GM18867 (cell line): ENCODE measurements at regions not wholly inside any gene's neighbourhood (a gene's known extent, or its start where the extent isn't known, plus 50 kb on each side); places are given as distances from the start of the nearest gene placed in this dataset.

Experiments
- ATAC-seq: cut with Tn5 transposase; IDR thresholded peaks from one replicate; pipeline ENCODE4 v1.9.1; 2021; ENCODE audit warnings: mild to moderate bottlenecking, moderate library complexity; ENCODE audit not compliant: unreplicated experiment

DNA sequence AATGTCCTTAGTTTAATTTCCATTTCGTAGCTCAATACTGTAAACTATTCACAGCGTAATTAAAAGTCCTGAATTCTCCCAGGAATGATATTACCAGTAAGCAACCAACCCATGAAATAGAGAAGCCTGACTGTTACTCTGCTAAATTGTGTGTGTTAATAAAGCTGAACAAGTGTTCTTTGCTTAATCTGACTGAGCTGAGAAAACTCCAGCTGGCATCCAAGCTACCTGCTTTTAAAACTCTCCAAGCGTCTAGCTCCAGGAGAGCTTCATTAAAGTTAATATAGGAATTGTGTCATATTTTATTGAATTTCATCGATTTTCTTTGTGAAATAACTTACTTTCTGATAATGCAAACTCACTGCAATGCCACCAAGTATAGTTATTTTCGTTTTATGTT is 524.4 kb downstream of the SLC16A7 start:
- no peak for ATAC-seq

DNA sequence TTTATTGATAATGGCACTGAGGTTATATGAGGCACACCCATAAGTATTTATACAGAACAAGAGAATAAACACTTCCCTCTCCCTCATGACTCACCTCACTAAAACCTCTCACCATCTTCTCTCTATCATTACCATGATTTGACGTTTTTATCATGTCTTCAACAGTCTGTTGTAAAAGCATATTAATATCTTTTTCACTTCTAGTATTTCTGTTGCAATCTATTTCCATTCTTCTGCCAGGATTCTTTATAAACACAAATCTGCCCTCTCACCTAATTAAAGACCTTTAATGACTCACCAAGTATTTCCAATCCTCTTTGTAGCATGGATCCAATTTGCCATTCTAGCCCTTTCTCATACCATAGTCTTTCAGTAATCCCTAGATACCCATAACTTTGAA is 527.7 kb downstream of the SLC16A7 start:
- no peak for ATAC-seq

GRCh38 chr12:60137513-60137912 is 541.7 kb downstream of the SLC16A7 start:
- ATAC-seq: no peak

DNA sequence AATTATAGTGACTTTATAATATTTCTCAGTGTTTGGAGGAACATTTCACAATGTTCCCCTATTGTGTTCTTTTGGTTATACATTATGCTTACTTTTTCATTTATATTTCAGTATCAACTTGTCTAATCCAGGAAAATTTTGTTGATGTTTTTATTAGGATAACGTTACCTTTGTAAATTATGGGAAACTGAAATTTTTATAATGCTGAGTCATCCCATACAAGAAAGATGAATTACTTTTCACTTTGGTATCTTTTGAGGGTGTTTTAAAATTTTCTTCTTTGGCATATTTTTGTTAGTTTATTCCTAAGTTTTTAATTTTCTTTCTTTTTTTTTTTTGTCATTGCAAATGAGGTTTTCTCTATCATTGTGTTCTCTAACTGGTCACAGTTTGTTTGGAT is 542.7 kb downstream of the SLC16A7 start:
- ATAC-seq: no peak

DNA sequence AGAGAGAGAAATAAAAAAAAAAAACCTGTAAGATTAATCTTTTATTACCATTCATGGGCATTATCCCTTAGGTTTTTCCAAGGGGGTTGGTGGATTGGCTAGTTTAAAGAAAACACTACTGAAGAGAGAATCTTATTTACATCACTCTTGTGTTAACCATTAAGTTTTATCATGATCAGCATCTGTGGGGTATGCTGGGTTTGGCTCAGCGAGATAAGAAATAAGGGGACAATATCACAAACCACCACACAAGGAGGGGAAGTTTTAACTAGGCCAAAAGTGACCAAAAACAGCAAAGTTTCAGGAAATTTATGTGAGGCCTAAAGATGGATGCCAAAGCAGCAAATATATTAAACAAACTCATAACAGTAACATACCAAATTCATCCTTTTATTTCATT is 548.6 kb downstream of the SLC16A7 start:
- no peak for ATAC-seq

DNA sequence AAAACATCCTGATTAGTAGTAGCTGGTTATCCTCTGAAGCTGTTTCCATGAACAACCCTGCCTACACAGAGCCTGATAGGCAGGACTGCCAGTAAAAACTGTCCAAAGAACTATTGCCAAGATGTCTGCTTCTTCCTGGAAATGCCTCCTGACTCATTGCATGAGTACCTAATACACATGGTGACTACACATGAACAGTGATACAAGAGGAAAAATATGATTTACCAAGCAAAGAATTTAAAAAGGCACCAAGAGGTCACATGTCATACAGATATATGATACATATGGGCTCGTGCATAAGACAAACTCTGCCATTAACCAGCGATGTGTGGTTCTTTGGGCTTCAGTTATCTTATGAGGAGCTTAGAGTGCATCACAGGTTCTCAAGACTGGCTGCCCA is 552.3 kb downstream of the SLC16A7 start:
- ATAC-seq: no peak

DNA sequence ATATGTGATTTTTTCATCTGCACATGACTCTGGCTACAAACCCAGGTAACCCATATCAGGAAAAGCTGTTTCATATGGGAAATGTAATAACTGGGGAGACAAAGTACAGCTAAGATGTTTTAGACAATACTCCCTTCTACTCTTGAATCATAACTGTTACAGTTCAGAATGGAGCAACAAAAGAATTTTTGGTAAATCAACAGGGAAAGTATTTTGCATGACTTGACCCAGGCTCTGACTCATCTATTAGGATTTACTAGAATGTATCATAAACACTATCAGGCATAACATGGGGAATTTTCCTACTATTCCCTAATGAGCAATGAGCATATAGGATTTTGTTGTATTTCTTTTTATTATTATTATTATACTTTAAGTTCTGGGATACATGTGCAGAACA is 553.0 kb downstream of the SLC16A7 start:
- no peak for ATAC-seq

DNA sequence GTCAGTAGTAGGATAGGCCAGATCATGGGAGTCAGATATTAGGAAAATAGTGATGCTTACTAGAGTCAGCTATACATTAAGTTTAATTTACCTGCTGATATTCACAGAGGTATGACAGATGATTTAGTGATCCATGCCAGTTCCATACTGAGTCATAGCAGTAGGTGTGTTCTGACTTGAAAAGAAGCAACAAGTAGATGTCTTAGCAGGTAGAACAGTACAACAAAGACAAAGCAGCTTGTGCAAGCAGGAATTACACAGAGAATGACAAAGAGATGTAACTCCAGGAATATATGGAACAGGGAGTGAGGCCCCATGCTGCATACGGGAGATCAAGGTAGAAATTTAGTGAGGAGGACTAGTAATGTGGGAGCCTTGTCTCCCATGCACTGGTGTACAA is 556.9 kb downstream of the SLC16A7 start:
- no peak for ATAC-seq

DNA sequence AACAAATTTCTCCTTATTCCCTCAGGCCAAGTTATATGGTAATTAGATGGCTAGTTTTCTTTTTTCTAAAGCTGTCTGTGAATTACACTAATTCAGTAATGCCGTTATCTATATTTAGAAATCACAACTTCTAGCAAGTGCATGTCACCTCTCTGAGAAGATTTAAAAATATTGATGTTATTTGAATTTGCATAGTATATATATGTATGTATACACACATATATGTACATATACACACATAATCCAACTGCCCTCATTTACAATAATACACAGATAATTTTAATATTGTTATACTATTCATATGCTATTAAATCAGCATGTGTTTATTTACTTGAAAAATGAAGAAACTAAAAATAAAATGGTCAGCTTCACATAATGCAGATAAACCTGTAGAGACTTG is 563.9 kb downstream of the SLC16A7 start:
- ATAC-seq: no peak

GRCh38 chr12:60162988-60163720 is 567.3 kb downstream of the SLC16A7 start:
- ATAC-seq: no peak

DNA sequence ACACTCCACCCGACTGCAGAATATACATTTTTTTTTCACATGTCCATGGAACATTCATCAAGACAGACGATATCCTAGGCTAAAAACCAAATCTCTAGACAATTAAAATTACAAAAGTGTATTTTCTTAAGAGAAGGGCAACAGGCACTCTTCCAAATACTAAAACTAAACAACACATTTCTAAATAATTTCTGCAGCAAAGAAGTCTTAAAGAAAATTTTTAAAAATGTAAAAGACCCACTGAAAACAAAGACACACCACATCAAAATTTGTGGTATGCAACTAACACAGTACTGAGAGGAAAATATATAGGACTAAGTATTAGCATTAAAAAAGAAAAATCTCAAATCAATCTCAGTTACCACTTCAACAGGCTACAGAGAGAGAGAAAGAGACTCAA is 570.0 kb downstream of the SLC16A7 start:
- ATAC-seq: no peak

DNA sequence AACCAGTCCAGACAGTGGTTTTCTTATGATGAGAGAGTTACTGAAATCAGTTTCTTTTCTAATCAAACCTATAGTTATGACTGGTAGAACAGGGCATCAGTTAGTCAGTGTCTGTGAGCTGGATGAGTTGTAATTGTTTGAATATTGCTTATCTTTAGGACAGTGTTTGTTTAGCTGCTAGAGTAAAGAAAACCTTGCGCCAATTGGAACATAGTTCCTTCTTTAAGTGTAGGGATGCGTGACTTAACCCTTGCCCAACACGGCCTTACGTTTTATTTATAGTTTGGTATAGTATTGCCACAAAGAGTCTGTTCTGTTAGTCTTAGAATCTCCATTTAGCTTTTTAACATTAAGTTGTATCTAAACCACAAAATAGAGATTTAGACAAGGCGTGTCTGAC is 572.6 kb downstream of the SLC16A7 start:
- no peak for ATAC-seq

- no peak for ATAC-seq
These were observed 574.1 kb downstream of the SLC16A7 start for GRCh38 chr12:60169904-60170303.

GRCh38 chr12:60172266-60173211 is 576.7 kb downstream of the SLC16A7 start:
- ATAC-seq: no peak

- ATAC-seq: no peak
These were observed 577.7 kb downstream of the SLC16A7 start for GRCh38 chr12:60173224-60174170.

- ATAC-seq: no peak
These were observed 578.6 kb downstream of the SLC16A7 start for GRCh38 chr12:60174476-60174875.

DNA sequence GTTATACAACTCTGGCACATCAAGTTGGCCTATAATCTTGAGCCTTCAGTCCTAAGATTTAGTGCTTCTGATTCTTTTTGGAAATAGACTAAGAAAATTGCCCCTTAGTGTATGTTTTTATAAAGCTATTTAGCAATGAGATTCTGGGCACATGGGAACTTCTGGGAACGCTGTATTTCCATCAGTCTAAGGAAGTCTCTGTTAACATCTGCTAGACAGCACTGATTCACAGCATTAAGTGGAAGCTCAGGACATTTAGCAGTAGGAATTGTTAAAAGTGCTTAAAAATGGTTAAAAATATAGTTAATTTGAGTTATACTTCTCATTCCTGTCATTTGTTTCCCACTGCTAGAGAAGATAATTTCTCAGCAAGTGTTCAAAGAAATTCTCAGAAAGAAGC is 579.1 kb downstream of the SLC16A7 start:
- ATAC-seq: no peak

GRCh38 chr12:60176891-60177290 is 581.1 kb downstream of the SLC16A7 start:
- ATAC-seq: no peak

DNA sequence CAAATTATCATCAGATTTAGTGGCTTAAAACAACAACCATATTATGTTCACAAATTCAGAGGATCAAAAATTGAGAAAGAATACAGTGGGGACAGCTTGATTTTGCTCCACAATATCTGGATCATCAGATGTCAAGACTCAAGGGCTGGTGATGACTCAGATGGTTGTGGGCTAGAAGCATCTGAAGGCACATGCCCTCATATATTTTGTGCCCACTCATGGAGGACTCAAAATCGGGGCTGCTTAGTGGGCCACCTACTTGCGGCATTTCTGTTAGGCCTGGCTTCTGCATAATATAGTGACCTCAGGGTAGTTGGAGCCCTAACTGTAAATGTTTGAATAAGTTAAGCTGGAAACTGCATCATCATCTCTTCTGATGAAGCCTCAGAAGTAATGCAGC is 584.5 kb downstream of the SLC16A7 start:
- ATAC-seq: no peak

DNA sequence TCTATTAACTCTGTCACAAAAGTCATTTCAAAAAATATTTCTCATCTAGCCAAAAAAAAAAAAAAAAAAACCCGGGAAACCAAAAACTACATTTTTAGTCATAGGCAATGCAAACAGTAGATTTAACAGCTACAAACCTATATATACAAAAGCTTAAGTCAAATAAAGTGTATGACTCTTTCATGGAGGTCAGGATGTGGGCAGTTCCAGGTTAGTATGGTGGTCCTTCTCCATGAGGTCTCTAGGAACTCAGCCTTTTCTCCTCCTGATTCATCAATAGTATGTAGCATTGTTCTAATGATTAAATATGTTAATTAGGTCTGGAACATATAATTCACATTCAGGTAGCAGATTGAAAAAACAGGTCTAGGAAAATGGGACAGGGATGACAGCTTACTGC is 586.5 kb downstream of the SLC16A7 start:
- no peak for ATAC-seq

GRCh38 chr12:60184096-60184495 is 588.3 kb downstream of the SLC16A7 start:
- ATAC-seq: no peak
